ENCODE measurements at regions not wholly inside any gene's neighbourhood (a gene's known extent, or its start where the extent isn't known, plus 50 kb on each side); places are given as distances from the start of the nearest gene placed in this dataset.

- Histone ChIP-seq H3K36me3 (ENCODE audit: insufficient read depth, low read length) (no peaks in the 10 kb centered on the region), H3F3A (ENCODE audit: low read depth) (no peaks in the 10 kb centered on the region), H3K79me2 (ENCODE audit: insufficient read depth, low read length) (no peaks in the 10 kb centered on the region), H3K4me1 (ENCODE audit: insufficient read depth, low read length, poor library complexity, severe bottlenecking) (no peaks in the 10 kb centered on the region), H3K9me2 (replicated peaks; ENCODE audit: low read depth, low read length) (no peaks in the 10 kb centered on the region; the same call in 1 of the 2 replicates), H3K9me3 (ENCODE audit: insufficient read depth, low read depth, low read length) (no peaks in the 10 kb centered on the region), H3K27me3 (ENCODE audit: insufficient read depth, low read length, poor library complexity, severe bottlenecking) (no peaks in the 10 kb centered on the region), H3K9ac (ENCODE audit: low read depth, low read length, poor library complexity, severe bottlenecking) (no peak overlapping the region), H2AFZ (ENCODE audit: low read length) (no peak overlapping the region), H3K4me3 (ENCODE audit: low read length, poor library complexity, severe bottlenecking) (no peak overlapping the region), H4K20me1 (ENCODE audit: insufficient read depth, low read length, poor library complexity, severe bottlenecking) (no peaks in the 10 kb centered on the region), H3K4me2 (ENCODE audit: low read depth, low read length, poor library complexity, severe bottlenecking) (no peak overlapping the region)
- TF ChIP-seq EZH2phosphoT487 (IDR thresholded peaks at IDR 0.05; ENCODE audit: borderline replicate concordance) (no peak), CTCF (conservative IDR thresholded peaks at IDR 0.05; ENCODE audit: low read length) (no peak)
These were observed 452.2 kb downstream of the SLC4A3 start for GRCh38 chr2:220079595-220079994.

GRCh38 chr2:220081171-220081570 lies 453.7 kb downstream of the SLC4A3 start:
- Histone ChIP-seq H3K4me1 (ENCODE audit: insufficient read depth, low read length, poor library complexity, severe bottlenecking) (no peaks in the 10 kb centered on the region), H2AFZ (ENCODE audit: low read length) (no peak overlapping the region), H3K4me3 (ENCODE audit: low read length, poor library complexity, severe bottlenecking) (no peak overlapping the region), H3F3A (ENCODE audit: low read depth) (no peaks in the 10 kb centered on the region), H3K9me2 (replicated peaks; ENCODE audit: low read depth, low read length) (no peaks in the 10 kb centered on the region; the same call in 1 of the 2 replicates), H4K20me1 (ENCODE audit: insufficient read depth, low read length, poor library complexity, severe bottlenecking) (no peaks in the 10 kb centered on the region), H3K9me3 (ENCODE audit: insufficient read depth, low read depth, low read length) (no peaks in the 10 kb centered on the region), H3K9ac (ENCODE audit: low read depth, low read length, poor library complexity, severe bottlenecking) (no peak overlapping the region), H3K27me3 (ENCODE audit: insufficient read depth, low read length, poor library complexity, severe bottlenecking) (no peaks in the 10 kb centered on the region), H3K79me2 (ENCODE audit: insufficient read depth, low read length) (no peaks in the 10 kb centered on the region), H3K36me3 (ENCODE audit: insufficient read depth, low read length) (no peaks in the 10 kb centered on the region), H3K4me2 (ENCODE audit: low read depth, low read length, poor library complexity, severe bottlenecking) (no peak overlapping the region)
- TF ChIP-seq EZH2phosphoT487 (IDR thresholded peaks at IDR 0.05; ENCODE audit: borderline replicate concordance) = no peak
- no peak for TF ChIP-seq CTCF (conservative IDR thresholded peaks at IDR 0.05; ENCODE audit: low read length)

GRCh38 chr2:220090050-220090449 lies 462.6 kb downstream of the SLC4A3 start:
- no peak overlapping the region for H3K9ac ChIP-seq (ENCODE audit: low read depth, low read length, poor library complexity, severe bottlenecking)
- no peaks in the 10 kb centered on the region for H4K20me1 ChIP-seq (ENCODE audit: insufficient read depth, low read length, poor library complexity, severe bottlenecking)
- H3K9me2 ChIP-seq (replicated peaks; ENCODE audit: low read depth, low read length) = no peaks in the 10 kb centered on the region
- H3K79me2 ChIP-seq (ENCODE audit: insufficient read depth, low read length) = no peaks in the 10 kb centered on the region
- TF ChIP-seq CTCF (conservative IDR thresholded peaks at IDR 0.05; ENCODE audit: low read length) (no peak), EZH2phosphoT487 (IDR thresholded peaks at IDR 0.05; ENCODE audit: borderline replicate concordance) (no peak)
- H3K9me3 ChIP-seq (ENCODE audit: insufficient read depth, low read depth, low read length) = no peaks in the 10 kb centered on the region; the same call in 1 of the 2 replicates
- no peak overlapping the region for H3K4me2 ChIP-seq (ENCODE audit: low read depth, low read length, poor library complexity, severe bottlenecking)
- H2AFZ ChIP-seq (ENCODE audit: low read length) = no peak overlapping the region
- H3F3A ChIP-seq (ENCODE audit: low read depth) = no peaks in the 10 kb centered on the region
- H3K36me3 ChIP-seq (ENCODE audit: insufficient read depth, low read length) = no peaks in the 10 kb centered on the region
- no peaks in the 10 kb centered on the region for H3K27me3 ChIP-seq (ENCODE audit: insufficient read depth, low read length, poor library complexity, severe bottlenecking)
- H3K4me3 ChIP-seq (ENCODE audit: low read length, poor library complexity, severe bottlenecking) = no peak overlapping the region
- no peaks in the 10 kb centered on the region for H3K4me1 ChIP-seq (ENCODE audit: insufficient read depth, low read length, poor library complexity, severe bottlenecking)

All from Loucy (cell line).